Stimulated activated CD4-positive, alpha-beta T cell treated with anti-CD3 and anti-CD28 coated beads, Interleukin-1b, Interleukin-23, amount 100 ng/mL, for 48 hours (primary cell): ENCODE measurements at regions not wholly inside any gene's neighbourhood (a gene's known extent, or its start where the extent isn't known, plus 50 kb on each side); places are given as distances from the start of the nearest gene placed in this dataset.

Experiments
- DNase-seq: peaks from one replicate; pipeline ENCODE4 v3.0.0-alpha.2; 2020

GRCh38 chr10:4730998-4731397 lies 95.0 kb upstream of the AKR1E2 start:
- DNase-seq, result no peak

DNA sequence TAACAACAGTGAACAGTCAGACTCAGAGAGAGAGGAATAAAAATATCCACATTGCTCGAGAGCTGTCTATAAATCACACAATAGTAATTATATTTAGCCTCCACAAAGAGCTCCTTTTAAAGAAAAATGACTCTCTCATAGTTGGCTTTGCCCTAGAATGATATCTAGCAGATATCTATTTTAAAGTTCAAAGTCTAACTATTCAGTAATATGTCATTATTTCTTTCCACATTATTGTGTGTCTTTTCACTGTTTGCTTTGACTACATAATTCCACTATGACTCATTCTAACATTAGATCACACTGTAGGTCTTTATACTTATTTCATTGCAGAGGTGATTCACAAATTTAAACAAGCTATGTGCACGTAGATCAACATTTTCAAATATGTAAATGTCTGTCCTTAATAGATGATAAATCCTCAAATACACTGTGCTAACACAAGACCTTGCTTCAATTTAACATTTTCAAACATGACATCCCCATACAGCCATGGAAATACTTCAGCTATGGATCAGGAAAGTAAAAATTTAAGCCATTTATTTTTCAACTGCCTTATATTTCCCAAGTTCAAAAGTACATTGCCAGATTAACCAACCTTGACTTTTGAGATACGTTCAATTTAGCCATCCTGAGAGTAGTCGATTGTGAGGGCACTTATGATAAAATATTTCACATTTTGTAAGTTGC lies 99.9 kb upstream of the AKR1E2 start:
- no peak for DNase-seq

GRCh38 chr10:4723860-4724259 lies 102.1 kb upstream of the AKR1E2 start:
- no peak for DNase-seq

DNA sequence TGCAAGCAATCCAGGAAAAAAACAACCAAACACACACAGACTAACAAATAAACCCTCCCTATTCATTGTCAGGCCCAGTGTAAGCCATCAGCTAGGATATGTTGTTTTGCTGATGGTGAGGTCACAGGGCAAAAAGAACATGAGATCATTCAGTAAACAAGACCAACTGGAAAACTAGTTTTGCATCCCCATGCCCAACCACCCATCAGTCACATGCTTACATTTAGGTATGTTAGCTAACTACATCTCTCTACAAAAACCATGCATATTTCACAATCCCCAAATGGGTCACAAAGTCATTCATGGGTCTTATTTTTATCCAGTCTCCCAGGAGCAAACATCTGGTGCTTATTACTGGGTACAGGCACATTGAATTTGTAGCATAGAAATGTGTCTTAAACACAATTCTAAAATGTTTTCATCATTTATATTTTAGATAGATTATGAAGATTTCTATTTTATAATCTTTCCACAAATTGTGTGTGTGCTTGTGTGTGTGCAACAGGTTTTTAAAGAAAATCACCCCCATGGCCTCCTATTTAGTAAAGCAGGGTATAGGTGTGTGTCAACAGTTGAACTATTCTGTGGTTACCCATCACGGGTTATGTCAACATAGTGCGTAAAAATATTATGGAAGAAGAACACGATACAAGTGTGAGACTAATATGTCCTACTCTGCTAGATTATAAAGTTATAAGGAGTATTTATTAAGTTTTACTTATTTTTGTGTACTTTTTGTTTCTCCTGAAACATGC lies 103.8 kb upstream of the AKR1E2 start:
- DNase-seq, result no peak

DNA sequence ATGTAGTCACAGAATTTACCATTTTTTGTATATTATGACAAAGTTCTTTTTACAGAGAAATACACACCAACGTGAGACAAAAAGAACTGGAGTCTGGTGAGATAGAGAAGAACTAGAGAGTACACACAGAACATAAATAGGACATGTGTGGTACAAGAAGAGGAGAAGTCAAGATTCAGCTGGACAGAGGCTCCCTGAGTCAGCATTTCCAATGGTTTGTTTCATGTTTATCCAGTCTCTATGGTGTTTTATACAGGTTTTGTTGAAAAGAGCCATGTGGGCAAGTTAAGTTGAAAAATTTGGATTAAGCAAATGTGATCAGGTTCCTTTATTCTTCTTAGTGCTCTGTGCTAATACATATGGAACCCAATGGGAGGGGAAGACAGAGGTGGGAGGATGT lies 105.5 kb upstream of the AKR1E2 start:
- DNase-seq, result no peak

GRCh38 chr10:4719671-4720070 lies 106.3 kb upstream of the AKR1E2 start:
- no peak for DNase-seq

DNA sequence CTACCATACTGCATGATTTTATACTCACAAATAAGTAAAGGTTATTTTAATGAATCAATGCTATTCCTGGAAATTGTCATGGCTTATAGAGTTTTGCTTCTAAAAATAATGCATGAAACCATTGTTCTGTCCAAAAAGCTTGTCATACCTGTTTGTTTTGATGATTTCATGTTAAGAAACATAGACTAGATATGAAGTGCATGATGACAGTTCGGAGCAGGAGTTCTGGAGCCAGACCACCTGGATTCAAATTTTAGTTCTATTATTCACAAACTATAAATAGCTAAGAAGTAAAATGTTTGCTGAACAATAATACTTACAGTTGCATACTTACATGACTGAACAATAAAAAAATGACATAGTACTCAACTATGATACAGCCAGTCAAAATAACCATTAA lies 107.0 kb upstream of the AKR1E2 start:
- no peak for DNase-seq

DNA sequence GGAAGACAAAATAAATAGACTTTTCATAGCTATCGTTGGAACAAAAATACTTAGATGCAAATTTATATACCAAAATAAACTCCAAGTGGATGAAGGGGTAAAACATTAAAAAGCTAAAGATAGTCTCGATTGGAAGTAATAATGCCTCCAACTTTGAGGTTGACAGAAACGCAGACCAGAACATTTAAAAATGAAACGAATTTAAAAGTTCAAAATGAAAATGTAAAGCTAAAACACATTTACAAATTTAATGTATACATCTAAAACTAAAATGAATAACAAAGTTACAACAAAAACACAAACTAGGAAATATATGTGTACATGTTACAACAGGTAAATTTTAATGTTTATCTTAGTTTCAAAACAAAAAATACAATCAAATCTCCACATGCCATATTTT lies 107.5 kb upstream of the AKR1E2 start:
- no peak for DNase-seq

GRCh38 chr10:4717670-4718069 lies 108.3 kb upstream of the AKR1E2 start:
- DNase-seq, result no peak

DNA sequence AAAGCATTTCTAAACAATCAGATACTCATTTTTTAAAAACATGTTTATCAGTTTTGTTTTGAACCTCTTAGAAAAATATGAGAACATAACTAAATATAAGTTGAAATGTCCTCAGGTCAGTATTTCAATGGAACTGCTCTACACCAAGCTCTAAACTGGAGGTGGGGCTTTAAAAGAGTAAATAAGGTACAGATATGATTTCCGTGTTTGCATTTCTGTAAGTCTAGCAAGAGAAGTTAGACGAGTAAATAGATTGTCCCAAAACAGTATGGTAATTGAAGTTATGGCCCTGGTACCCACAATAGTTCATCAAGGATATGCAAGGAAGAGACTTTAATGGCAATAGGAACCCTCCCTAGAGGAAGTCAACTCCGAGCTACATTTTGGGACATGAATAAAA lies 115.1 kb upstream of the AKR1E2 start:
- no peak for DNase-seq

- DNase-seq, result peak; percentile 4
Observed at GRCh38 chr10:4708123-4708759, 117.8 kb upstream of the AKR1E2 start.

- no peak for DNase-seq
Observed at GRCh38 chr10:4707221-4707620, 118.8 kb upstream of the AKR1E2 start.

GRCh38 chr10:4704034-4704545 lies 121.9 kb upstream of the AKR1E2 start:
- no peak for DNase-seq

DNA sequence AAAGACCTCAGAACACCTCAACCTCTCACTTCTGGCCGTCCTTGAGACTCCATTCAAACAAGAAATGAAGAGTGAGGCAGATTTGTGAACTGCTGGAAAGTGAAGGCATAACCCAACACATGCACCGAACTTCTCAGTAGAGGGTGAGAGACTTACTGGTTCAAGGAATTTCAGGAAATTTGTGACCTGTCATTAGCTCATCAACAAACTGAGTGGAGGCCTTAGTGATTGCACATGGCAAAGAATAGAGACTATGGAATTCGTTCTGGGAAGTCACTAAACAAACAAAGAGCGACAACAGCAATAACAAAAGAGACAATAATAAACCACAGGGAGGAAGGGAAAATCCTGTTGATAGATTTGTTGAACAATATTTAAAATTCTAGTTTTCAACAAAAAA lies 125.0 kb upstream of the AKR1E2 start:
- no peak for DNase-seq

DNA sequence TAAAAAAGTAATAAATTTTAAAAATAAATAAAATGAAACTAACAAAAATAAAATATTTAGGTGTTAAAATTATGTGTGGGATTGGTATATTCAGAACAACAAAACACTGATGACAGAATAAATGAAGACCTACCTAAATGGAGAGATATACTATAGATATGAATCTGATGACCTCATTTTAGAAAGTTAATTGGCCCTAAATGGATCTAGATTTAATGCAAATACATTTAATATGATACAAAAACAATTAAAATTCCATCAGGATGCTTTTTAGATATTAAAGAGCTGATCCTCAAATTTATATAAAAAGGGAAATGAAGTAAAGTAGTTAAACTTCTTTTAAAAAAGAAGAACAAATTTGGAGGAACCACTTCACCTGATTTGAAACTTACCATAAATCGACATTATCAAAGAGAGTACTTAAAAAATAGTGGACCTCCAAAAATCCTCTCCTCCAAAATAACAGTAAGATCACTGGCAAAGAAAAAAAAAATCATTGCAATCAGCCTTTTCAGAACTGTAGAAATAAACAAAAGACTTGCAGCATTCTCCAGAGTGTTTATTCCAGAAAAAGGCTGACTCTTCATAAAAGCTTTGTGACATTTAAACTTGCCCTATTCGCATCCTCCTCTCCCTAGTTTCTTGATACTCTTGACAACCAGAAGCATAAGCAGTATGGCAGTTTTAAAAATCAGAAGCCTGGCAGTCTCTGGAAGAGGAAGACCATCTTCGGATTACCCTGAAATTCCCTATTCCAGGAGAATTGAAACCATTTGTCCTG lies 125.9 kb upstream of the AKR1E2 start:
- no peak for DNase-seq

GRCh38 chr10:4698075-4698474 lies 127.9 kb upstream of the AKR1E2 start:
- no peak for DNase-seq

DNA sequence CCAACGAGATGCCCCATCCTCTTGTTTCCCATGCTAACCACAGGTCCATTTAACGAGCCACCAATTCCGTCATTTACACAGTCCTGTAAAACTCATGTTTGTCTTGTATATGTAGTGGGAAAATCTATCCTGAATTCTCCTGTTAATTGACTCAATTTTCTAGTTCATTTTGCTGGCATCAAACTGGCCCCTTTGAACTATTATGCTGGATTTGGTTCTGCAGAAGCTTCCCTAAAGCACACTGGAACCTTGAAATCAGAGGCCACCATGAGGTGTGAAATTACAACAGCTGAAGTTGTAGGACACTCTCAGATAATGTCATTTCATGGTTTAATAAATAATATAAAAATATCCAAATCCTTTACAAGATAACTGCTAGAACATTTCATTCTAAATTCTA lies 129.8 kb upstream of the AKR1E2 start:
- DNase-seq, result no peak

DNA sequence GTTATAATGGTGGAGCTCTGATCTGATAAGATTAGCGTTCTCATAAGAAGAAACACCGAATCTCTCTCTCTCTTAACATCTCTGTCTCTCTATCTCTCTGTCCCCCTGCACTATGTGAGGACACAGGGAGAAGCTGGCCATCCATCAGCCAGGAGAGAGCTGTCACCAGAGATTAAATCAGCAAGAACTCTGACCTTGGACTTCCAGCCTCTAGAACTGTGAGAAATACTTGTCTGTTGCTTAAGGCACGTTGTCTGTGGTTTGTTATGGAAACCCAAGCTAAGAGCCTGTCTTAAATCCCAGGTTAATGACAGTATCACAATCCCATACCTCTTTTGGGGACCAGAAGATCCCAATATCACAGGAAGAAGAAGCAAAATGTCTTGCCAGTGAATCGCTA lies 132.0 kb upstream of the AKR1E2 start:
- no peak for DNase-seq

GRCh38 chr10:4692206-4692605 lies 133.8 kb upstream of the AKR1E2 start:
- DNase-seq, result no peak

DNA sequence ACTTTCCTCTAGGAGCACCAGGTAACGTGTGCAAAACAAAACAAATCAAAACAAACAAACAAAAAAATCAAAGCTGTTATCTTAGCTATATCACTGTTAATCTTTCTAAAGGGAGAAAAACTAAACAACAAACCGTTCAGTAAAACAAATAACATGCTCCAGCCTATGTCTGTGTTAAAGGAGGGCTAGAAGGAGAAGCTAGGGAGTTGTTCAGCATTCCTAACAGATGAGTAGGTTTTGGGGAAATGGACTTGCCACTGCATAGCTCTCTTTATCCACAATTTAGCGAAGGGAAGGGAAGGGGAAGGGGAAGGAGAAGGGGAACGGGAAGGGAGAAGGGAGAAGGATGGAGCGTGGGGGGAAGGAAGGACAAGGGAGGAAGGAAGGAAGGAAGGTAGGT lies 134.2 kb upstream of the AKR1E2 start:
- DNase-seq, result no peak

DNA sequence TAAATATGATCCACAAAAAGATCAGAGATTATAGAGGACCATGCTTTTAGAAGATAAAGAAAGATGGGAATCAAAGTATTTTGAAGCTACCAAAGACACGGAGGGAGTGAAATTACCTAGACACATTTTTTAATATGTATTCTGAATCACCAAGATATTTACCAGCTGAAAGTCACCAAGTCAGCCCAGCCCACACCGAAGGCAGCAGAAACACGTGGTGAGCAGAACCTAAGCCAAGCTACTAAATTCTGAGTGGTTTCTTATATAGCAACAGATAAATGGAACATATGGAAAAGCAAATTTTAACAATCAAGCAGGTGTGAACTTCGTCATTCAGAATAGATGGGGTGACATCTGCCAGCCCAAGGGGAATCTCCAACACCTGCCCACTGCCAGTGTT lies 134.7 kb upstream of the AKR1E2 start:
- no peak for DNase-seq

DNA sequence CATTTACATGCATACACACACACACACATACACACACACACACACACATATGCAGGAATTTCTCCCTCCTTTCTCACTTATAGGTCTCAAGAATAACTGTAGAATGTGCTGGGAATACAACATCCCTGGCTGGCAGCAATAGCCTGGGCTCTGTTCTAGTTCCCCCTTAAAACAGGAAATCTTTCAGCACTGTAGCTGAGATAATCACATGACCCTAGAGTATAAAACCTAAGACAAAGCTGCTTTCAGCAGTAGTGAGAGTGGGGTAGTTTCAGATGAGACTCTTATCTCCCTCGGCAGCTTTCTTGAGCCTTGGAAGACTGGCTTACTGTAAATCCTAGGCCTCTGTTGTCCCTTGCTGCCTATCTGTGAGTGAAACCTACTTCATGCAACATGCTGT lies 137.4 kb upstream of the AKR1E2 start:
- no peak for DNase-seq

GRCh38 chr10:4688168-4688567 lies 137.8 kb upstream of the AKR1E2 start:
- DNase-seq, result no peak
